ENCODE measurements at regions not wholly inside any gene's neighbourhood (a gene's known extent, or its start where the extent isn't known, plus 50 kb on each side); places are given as distances from the start of the nearest gene placed in this dataset.
"Not testable (repeated sequence)": the region's sequence is repeated elsewhere in the genome, so short reads cannot be mapped to it uniquely, and the experiment has no call there.

DNA sequence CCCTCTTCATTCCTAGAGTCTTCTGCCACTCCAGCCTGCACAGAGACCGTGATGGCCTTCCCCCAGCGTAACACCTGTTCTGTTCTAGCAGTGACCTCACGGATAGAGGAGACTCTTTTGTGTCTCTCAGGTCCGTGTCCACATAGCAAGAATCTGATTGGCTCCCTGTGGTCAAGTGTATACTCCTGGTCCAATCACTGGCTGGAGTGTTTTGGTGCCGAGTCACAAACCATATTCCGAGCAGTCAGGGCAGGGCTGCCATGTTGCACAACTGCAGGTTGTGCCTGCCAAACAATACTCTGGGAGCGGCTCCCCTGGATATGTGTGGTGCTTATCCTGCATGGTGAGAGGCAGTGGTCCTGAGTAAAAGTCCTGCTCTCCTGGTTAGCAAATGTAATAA lies 402.4 kb downstream of the KCNRG start:
- no peak for DNase-seq

DNA sequence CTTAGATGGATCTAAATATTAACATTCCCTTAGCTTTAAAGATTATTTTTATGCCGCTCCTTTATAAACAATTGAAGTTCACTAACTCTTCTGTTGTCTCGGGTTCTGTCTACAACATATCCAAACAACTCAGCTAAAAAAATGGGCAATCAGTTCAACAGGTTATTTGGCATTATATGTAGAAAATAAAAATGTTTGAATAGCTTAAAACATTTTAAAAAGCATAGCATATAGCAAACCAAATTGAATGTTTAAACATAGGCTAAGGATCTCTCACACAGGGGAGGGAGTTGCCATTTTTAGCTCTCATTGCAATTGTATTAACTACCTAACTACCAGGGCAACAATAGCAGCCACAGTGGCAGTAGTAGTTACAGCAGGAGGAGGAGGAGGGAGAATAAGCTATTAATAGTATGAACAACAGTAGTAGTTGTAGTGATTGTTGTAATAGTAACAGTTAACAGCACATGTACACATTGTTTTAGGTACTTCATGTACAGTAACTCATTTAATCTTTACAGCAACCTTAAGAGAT lies 404.2 kb downstream of the KCNRG start:
- DNase-seq = no peak

DNA sequence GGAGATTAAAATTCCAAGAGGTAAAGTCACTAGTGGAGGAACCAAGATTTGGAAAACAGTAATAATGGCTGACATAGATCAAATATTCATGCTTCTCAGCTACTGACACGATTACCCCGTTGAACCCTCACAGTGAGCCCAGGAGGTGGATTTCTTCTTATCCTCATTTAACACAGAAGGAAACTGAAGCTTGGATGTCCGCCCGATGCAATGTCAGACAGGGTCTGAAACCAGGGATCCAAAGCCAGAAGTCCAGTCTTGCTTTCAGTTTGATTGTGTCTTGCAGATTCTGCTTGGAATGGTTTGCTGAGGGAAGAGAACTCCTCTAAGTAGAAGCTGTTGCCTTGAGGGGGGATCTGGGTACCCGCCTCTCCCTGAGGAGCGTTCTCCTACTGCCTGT lies 404.7 kb downstream of the KCNRG start:
- no peak for DNase-seq

DNA sequence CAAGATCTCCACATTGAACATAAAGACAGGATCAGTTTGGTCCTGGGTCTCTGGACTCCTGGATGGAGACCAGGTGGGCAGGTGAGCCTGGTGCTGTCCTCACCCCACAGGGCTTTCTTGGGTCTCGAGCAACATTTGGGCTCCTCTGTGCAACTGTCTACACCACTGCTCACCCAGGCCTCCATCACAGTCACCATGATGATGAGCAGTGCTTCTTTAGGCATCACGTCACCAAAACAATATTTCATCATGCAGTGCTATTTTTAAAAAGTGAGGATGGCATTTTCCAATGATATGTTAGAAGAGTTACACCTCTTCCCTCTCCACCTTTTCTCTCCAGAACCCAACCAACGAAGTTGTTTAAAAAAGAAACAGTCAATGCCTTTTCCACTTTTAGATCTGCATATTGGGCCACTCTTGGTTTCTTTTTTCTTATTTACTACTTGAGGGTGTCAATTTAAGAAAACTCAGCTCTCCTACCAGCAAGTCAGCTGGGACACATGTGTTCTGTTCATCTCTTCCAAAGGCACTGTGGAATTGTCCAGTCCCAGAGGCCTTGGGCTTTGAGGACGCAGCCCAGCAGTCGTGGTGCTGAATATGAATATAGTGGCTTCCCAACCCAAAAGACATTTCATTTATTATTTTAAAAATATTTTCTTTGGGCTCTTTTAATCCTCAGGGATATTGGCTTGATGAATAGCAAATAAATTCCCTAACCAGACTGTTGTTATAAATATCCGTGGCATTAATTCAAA lies 405.7 kb downstream of the KCNRG start:
- no peak for DNase-seq

DNA sequence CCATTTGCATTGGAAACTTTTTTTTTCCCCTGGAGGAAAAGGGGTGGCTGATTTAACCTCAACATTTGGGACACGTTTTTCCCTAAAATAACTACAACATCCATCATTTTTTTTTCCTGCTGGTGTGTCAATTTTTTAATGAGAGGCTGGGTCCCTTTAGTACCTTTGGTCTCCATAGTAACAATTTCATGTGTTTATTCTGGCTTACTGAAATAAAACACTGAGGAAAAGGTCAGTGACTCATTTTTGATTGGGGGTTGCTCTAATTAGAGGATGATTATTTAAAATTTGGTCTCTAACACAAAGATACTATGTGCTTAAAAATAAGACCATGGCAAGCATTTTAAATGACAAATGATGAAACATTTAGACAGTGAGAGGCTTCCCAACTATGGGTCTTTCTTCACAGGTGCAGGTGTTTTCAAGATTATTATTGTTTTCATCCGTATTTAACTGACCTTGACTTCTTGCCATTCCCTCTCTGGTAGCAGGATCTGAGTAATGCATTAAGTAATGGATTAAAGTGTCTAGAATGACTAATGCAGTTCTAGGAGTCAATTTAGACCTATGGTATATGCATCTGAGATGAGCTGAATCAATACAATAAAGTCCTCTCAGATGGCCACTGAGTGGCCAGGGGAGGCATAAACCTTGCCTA lies 406.4 kb downstream of the KCNRG start:
- DNase-seq = peak in 1 of 3 donors; percentile 41

DNA sequence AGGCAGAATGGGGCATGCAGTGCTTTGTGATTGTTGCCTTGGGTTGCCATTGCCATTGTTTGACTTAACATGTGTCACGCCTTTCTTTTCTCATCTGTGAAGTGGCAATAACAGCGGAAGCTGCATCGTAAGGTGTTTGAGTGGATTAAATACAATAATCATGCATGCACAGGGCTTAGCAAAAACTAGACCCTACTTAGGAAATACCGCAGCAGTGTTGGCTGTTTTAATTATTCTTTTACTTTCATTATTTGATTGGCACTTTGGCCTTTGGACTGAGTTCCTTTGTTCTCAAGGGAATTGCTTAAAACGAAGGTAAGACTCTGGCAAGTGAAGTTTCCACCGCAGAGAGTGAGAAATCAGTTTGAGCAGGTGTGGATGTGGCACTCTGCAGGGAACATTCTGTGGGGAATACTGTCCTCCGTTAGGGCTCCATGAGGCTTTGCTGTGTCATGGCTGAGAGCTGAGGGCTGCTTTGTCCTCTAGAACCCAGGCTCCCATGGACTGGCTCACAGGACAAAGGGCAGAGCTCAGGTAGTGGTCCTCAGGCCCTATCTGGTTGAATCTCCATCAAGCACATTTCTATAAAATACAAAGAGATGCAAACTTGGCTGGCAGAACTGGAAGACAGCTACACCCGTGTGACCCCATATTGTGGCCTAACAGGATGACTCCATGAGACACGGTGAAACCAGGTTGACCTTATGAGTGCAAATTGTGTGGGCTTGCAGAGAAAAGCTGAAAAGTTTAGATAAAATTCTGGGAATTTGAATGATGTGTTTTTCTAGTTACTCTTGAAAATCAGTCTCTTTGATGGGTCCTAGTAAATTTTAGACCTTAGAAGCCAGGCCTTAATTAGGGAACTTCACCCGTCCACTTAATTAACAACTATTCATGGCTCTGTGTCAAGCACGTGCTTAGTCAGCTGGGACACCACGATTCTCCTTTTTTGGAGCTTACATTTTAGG lies 407.2 kb downstream of the KCNRG start:
- DNase-seq = no peak

DNA sequence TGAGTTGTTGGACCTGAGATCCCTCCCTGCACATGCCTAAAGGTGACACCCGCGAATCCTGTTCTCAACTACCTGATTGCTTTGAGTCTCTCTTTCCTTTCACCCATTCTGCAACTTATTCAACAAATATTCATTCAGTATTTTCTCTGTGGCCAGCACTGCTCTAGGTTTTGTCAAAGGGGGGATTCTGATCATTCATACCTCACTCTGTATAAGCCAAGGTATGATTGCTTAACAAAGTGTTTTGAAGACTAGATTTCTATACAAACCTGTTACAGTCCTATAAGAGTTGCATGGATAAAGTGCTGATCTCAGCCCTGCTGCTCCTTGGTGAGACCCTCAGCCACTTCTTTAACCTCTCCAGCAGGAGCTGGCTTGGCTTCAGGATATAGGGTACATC lies 409.7 kb downstream of the KCNRG start:
- no peak for DNase-seq

DNA sequence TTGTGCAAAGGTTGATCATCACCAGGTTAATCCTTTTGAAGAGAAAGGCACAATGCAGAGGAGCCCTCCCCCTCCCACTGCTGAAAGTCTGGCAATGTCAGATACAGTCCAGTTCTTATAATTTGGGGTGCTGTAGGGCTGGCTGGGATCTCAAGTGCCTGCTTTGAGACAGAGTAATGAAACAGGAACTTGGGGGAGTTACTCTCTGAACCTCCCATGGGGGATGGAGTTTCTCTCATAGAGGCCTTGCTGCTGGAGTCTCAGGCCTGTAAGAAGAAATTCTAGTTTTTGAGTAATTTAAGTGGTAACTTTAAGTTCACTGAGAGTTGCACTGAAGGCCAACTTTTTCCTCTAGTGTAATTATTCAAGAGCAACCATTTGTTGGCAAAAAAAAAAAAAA lies 410.5 kb downstream of the KCNRG start:
- no peak for DNase-seq

DNA sequence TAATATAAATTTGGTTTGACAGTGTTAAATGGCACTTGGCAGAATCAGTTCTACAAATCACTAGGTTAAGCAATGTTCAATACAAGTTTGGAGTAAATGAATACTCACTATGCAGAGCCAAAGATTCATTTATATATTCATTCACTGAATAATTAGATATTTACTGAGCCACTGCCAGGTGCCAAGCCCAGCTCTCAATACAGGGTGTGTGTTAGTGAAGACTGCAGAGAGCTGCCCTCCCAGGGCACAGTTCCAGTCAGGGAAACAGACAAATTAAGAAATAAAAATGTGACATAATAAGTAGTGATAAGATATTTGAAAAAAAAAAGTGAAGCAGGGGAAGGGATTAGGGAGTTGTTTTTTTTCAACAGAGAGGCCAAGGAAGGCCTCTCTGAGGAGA lies 411.7 kb downstream of the KCNRG start:
- no peak for DNase-seq

DNA sequence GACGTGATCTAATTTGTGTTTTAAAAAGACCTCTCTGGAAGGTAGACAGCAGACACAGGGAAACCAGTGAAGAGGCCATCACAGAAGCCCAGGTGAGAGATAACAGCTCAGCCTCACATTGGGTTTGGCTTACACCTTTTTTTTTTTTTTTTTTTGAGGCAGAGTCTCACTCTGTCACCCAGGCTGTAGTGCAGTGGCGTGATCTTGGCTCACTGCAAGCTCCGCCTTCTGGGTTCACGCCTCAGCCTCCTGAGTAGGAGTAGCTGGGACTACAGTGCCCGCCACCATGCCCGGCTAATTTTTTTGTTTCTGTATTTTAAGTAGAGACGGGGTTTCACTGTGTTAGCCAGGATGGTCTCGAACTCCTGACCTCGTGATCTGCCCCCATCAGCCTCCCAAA lies 412.3 kb downstream of the KCNRG start:
- DNase-seq = not testable (repeated sequence)

DNA sequence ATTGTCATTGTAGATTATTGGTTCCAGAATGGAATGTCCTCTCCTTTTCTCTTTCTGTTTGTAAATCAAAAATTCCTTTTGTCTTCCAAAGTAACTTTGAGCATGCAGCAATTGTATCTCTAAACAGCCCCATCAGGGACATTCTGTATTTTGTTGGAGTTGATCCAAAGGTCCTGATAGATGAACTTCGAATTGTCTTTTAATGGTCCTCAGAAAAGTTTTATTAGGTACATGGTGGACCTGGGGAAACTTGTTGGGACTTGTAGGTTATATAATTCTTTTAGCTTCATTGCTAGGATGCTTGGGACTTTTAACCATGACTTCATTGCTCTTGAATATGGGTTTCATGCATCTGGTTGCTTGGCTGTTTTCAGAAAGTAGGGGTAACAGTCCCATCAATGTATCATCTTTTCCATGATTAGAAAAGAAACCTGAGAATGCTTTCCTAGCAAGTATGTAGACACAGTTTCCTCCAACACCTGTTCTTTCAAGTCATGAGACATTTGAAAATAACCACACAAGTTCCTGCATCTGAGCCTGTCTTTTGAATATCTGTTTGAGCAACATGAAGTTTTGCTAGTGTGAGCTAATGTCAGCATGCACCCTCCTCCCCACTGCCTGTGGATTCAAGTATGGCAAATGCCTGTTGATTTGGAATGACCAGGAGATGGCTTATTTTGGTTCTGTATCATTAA lies 413.1 kb downstream of the KCNRG start:
- DNase-seq = no peak

DNA sequence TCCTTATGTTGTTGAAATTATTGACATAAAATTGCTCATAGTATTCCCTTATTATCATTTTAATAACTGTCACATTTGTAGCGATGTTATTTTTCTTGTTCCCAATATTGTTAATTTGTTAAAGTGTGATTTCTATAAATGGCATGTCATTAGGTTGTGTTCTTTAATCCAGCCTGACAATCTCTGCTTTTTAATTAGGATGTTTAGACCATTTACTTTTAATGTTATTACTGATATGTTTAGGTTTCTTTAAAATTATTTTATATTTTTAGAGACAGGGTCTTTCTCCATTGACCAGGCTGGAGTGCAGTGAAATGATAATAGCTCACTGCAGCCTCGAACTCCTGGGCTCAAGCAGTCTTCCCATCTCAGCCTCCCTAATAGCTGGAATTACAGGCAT lies 408.5 kb downstream of the DLEU7 start:
- DNase-seq = no peak

DNA sequence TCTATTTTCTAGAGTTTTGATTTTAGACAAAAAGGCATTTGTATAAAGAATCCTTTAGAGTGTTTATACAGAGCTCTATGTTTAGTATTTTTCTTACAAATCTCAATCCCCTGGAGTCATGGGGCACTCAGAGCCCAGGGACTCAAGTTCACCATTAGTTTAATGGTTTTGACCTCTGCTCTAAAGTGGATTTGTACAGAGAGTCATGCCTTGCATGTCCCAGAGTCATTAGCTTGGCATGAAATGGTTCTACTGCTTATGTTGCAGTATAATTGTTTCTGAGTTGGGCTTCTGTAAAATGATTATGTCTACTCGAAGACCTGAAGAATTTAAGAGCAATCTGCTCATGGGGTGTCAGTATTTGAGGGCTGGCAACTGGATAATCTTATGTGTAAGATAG lies 406.2 kb downstream of the DLEU7 start:
- DNase-seq = no peak

DNA sequence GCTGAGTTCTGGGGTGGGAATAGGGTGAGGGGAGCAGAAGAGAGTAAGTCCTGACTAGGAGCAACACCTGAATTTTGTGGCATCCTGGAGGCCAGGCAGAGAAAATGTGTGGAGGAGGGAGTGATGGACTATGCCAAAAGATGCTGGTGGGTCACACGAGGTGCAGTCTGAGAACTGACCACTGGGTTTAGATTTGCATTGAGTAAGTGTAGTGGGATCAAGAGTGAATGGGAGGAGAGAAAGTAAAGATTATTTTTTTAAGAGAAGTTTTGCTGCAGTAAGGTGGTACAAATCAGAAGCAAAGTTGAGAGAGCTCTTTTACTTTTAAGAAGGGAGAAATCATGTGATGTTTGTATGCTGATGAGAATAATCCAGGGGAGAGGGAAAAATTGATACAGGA lies 405.1 kb downstream of the DLEU7 start:
- DNase-seq = no peak

DNA sequence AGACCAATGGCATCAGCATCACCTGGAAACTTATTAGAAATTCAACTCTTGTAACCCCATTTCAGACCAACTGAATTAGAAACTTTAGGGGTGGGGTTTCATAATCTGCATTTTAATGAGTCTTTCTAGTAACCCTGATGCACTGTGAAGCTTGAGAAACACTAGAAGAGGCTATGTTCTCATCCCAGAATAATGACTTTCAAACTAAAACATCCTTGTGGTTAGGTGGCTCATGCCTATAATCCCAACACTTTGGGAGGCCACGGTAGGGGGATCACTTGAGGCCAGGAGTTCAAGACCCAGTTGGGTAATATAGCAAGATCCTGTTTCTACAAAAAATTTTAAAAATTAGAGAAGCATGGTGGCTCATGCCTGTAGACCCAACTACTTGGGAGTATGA lies 402.4 kb downstream of the DLEU7 start:
- no peak for DNase-seq

DNA sequence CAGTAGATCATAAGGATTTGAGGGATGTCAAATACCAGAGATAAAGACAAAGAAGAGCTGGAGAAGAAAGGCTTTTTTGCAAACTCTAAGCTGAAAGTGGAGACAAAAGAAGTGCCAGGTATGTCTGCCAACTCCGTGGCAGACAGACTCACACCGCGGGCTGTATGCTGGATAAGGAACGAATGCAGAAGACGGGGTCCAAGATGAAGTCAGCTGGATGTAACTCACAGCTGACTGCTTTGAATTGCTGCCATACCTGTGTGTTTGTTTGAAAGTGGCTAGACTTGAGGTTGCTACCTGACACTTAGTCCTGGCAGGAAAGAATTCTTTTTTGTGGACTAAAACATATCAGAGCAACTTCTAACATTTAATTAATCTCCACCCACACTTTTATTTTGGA lies 398.8 kb downstream of the DLEU7 start:
- no peak for DNase-seq

DNA sequence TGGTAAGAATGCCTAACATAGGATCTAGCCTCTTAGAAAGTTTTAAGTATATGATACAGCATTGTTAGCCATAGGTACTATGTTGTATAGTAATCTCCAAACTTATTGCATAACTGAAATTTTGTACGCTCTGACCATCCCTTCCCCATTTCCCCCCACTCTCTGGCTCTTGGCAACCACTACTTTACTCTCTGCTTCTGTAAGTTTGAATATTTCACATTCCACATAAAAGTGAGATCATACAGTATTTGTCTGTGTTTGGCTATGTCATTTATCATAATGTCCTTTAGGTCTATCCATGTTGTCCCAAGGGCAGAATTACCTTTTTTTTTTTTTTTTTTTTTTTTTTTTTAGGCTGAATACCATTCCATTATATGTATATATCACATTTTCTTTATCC lies 396.9 kb downstream of the DLEU7 start:
- DNase-seq = no peak

DNA sequence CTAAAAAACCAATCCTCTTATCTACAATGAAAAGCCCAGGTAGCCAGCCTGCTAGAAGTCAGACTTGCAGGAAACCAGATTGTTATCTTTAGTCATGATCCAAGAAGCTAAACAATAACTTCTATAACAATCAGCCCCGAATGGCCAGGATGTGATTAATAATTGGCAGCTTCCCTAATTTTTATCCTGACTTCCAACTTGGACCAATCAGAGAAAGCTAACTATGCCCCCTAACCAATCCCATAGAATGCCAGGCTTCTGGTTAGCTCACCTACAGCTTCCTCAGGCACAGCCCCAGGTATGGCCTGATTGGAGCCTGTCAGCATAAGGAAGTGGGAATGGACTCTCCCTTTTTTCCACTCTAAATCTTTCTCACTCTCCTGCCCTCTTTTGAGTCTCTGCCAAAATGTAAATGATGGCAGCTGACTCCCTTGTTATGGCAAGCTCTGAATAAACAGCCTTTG lies 394.9 kb downstream of the DLEU7 start:
- no peak for DNase-seq

DNA sequence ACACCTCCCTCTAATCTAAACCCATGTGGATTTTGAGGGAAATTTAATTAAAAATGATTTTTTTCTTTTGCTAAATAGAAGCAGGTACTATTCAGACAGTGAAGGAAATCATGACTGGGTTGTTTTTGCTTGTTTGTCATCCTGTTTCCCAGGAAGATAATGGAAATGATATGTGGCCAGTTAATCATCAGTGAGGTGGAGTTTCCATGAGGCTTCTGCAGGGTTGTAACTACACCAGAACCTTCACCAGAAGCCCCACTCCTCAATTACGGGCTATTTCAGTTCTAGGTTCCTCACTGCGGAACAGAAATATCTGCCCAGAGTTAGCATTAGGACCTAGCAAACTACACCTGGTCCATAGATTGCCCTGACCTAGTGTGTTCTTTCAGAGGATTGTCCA lies 394.0 kb downstream of the DLEU7 start:
- DNase-seq = no peak

DNA sequence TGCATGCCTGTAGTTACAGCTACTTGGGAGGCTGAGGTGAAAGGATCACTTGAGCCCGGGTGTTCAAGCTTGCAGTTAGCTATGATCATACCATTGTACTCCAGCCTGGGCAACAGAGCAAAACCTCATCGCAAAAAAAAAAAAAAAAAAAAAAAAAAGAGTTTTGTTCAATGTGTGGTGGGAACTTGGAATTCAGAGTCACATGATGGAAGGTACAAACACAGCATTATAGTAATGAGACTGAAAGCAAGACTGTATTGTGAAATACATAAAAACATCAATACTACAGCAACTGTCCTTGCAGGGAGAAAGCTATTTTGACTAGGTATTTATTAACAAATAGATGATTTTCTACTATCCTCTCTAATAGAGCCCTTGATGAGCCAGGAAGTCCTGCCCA lies 393.2 kb downstream of the DLEU7 start:
- no peak for DNase-seq

DNA sequence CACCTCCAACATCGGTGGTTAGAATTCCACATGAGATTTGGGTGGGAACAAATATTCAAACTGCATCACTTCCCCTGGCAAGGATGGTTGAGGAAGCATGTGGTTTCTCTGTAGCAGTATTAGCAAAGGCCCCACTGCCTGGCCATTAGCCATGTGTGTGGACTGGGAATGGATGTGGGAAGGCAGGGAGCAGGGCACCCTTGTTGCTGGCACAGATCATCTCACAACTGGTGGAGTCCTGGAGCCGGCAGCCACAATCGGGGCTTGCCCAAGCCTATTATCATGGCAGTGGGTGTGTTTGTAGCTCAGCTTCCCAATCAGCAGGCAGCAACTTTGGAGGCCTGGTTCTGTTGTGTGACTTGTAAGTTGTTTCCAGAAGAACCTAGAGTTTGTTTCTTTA lies 391.9 kb downstream of the DLEU7 start:
- DNase-seq = no peak

DNA sequence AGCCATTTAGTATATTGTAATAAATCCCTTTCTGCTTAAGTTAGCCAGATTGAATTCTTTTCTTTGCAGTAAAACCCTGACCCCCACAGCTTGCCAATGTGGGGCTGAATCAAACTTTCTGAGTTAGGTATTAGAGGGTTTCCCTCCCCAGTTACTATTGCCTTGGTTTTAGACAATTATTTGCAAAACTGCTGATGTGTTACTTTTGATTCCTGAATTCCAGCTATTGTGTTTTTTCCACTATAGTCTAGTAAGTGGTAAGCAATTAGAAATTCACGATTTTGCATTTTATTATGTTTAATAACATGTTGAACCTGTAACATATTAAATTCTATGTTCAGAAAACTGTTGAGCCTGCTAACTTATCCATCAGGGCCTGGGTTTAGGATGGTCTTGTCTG lies 391.5 kb downstream of the DLEU7 start:
- no peak for DNase-seq

All from muscle of back (tissue), 3 donors.